ENCODE measurements at regions not wholly inside any gene's neighbourhood (a gene's known extent, or its start where the extent isn't known, plus 50 kb on each side); places are given as distances from the start of the nearest gene placed in this dataset.

- no peak for TF ChIP-seq CTCF (IDR thresholded peaks at IDR 0.05)
- TF ChIP-seq ZFX (IDR thresholded peaks at IDR 0.05; ENCODE audit: borderline replicate concordance) = no peak
Measured at GRCh38 chr17:77374170-77374936, 233.6 kb downstream of the SEC14L1 start.

Measured in 22Rv1 (cell line).